ENCODE measurements at regions not wholly inside any gene's neighbourhood (a gene's known extent, or its start where the extent isn't known, plus 50 kb on each side); places are given as distances from the start of the nearest gene placed in this dataset.
A peak's percentile ranks its signal among the peaks of the same experiment; 100 is the strongest.

DNA sequence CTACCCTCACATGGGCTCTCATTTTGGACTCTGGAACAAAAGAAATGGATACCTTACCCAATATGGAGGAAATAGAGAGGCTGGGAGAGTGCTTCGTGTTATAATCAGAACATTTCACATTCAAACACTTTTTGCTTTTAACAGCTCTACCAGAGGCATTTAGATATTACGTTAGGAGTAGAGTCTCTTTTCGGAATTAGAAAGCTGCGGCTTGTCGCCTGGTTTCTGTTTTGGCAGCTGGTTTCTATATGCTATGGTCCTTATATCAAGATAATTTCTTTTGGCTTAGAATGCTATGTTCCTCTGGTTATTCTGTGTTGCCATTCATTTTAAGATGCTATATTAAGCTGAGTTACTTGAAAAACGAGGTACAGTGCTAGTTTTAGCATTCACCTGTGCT lies 392.8 kb upstream of the GALNT5 start:
- DNase-seq, result peak; percentile 54

DNA sequence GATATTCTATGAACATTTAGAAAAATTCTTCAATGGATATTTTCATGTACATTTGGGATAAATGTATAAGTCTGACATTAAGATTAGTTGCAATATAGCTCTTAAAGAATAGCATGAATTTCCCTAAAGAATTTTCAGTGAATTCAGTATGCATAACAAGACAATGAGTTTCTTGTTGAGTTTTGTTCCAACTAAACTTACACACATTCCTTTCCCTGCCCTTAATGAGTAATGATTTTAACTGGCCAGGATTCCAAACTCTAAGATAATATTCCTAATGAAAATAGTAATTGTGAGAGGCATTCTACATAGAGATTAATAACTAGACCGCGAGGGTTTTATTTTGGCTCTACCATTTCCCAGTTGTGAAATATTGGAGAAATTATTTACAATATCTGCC lies 390.3 kb upstream of the GALNT5 start:
- no peak for DNase-seq

DNA sequence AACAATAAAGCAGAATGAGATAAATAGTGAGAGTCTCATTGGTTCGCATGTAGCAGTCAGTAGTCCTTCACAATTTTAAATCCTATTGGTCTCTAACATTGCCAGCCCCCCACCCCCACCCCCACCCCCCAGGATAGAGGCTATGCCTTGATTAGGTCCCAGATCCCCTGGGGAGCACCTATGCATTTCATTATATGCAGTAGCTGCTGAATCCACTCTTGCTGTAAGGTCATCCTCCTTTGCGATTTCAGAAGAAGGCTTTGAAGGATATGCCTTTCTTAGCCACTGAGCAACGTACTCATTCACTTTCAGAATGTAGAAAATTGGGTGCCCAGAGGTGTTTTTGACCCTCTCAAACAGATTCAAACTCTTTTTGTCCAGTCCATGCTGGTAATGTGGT lies 382.8 kb upstream of the GALNT5 start:
- no peak for DNase-seq

DNA sequence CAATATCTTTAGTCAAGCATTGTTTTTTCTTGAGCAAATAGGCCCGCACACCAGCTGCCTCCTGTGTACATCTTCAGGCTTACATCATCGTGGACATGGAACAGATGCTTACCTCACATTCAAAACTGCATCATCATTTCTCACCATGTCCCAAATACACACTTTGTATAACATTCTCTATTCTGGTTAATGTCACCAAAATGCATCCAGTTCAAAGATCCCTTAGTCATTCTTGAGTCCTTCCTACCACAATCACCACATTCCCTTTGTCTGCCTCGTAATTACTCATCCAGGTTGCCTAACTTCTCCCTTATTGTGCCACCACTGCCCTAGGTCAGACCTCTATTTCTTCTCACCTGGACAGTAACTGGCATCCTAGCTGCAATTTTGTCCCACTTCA lies 373.7 kb upstream of the GALNT5 start:
- DNase-seq, result no peak

DNA sequence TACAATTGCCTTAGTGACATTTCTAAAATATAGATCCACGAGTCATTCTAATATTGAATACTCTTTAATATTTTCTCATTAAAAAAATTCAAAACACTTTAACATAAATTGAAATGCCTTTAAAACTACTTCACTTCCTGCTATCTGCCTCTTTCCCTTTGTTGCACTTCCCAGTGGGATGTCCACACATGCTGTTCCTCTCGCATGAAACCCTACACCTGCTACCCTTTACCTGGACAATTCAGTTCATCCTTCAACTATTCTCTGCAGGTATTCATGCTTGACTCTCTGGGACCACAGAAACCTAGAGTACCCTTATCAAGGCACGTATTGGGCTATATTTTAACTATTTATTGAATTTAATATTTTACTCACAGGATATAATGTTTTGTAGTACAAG lies 373.3 kb upstream of the GALNT5 start:
- DNase-seq, result no peak

DNA sequence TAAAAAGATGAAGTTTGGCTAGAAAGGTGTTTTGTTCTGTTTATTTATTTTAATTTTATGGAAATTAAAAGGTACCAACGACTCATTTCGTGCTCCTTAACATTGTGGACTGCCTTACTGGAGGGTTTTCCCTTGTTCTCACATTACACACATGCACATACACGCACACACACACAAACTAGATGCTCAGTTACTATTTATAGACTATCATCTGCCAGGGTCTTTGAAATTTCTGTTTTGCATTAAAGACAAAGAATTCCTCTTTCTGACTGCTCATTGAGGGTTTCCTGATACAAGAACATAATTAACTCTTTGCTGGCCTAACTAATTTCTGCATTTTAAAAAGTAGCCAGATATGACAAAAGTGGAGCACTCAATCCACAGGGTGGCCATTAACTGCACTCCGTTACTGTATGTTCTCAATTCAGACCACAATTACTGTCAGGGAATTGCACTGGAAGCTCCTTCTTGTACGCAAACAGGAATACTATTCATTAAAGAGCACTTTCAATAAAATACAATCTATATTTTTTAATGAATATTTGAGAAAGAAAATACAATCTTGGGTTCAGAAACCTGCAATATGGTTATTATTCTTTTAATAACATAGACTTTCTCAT lies 366.9 kb upstream of the GALNT5 start:
- DNase-seq, result peak; percentile 82

DNA sequence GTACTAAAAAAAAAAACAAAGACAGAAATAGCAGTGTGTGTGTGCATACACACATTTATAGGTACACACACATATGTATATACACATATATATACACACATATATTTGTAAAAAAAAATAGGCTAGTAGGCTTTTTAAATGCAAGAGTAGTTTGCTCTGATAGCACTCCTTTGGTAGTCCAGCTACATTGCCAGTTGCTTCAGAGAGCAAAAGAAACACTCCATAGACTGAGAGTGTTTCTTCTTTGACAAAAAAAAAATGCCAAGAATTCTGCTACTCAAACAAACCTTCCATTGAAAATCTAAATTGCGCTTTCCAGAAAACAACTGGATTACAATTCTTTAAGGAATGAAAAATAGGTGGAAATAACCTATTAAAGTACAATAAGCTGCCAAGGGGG lies 365.9 kb upstream of the GALNT5 start:
- DNase-seq, result no peak

DNA sequence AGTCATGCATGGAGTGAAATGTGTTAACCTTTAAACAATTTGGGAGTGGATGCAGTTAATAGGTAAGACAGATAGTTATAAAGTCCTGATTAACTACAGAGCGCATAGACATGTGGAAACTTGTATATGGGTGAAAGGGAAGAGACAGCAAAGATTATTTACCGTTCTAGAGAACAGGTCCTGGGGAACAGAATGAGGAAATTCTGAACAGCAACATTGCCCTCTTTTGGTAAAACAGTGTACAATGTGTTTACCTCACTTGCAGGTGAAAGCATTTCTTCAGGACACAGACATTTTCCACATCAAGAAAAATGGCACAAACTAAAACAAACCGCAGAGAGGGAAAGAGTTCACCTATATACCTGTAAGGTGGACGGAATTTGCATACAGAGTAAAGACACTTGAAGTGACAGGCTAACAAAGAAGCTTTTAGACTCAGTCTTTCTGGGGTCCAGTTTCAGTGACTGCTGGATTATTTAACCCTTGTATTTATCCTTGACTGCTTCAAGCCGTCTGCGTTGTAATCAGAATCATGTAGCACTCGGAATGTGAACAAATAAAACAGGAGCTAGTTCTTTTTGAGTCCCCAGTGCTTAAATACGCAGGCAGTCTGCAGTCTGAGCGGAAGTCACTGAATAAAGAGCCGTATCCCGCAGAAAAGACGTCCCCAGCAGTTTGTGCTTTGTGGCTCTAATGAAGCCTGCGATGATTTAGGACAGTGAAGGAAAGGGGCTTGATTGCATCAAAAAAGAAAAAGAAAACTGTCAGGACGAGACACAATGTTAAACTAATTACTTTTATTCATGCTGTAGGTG lies 364.8 kb upstream of the GALNT5 start:
- peak; percentile 93 for DNase-seq

DNA sequence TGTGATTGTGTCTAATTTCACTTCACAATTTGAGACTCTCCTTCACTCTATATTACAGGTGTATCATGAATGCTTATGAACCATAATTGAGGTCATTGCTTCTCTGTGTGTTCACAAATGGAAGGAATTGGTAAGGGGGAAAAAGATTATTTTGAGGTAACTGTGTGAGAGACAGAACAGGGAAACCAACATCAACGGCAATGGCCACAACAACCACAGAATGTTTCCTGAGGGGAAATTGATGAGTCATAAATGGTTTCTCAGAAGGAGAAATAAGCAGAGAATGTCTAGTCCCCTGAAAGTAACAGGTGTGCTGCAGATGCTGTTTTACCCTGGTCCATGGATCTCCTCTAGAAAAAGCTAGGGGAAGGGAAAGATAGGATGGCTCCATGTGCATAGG lies 361.2 kb upstream of the GALNT5 start:
- no peak for DNase-seq

DNA sequence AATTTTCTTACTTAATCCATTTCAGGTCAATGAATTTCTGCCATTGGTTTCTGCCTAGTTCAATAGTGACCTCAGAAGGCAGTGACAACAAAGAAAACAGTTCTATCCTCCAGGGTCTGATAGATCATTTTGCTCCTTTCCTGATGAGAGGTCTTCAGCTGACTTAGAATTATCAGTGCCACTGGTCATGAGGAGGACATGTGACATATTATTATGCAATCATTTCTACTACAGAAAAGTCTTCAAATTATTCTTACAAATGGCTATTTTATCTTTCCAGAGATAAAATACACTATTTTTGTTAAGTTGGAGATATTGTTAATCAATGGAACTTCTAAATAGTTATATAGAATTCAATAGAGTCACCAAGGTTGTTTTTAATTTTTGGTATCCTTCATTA lies 360.0 kb upstream of the GALNT5 start:
- no peak for DNase-seq

DNA sequence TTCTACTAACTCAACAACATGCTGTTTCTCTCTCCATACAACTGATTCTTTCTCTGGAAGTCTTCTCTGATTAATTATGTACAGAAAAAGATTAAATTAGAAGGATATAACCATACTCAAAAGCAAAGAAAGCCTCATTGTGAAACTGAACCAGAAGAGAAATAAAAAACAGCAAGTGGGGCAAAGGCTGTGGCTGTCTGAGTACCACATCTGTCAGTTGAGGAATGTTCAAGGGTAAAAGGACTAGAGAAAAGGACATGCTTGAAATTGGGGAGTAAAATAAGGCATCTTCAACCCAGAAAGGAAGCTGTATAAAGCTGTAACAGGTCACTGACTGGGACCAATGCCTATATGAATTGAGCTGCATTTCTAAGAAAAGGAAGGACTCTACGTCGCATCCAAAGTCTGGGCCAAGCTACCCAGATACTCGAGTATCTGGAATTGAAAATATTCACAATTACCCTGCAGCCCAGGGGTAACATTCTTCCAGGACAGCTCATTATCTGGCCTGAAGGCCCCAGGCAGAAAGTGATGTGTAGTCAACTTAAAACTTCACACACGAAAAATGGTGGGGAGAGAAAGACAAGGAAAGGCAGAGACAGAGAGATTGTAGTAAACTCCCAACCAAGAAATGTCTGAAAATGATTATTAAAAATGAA lies 356.0 kb upstream of the GALNT5 start:
- DNase-seq, result no peak

DNA sequence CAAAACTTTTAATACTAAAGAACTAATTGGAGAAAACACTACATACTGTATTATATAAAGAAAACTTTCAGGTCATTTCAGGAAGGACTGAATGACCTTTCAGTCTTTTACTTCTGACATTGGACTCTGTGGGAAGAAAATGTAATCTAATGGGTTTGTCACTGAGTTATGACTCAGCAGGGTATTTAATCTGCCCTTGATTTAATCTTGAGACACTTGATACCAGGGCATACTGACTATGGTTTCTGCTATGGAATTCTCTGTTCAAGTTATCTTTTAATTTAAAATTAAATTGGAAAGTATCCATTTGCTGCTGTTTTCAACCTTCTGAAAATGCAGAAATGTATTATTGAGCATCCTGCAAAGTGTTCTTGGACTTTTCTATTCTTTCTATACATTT lies 354.2 kb upstream of the GALNT5 start:
- DNase-seq, result no peak

DNA sequence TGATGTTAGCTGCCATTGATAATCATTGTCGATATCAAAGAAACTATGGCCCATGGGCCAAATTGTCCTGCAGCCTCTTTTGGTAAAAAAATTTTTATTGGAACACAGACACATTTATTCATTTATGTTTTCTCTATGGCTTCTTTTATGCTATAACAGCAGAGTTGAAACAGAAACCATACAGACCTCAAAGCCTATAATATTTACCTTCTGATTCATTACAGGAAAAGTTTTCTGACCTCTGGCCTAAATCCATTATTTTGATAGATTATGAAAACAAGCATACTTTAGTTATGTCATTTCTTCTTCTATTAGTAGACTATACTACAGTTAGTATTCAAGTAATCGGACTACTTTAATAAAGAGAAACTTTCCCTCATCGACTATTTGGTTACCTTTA lies 349.7 kb upstream of the GALNT5 start:
- DNase-seq, result no peak

DNA sequence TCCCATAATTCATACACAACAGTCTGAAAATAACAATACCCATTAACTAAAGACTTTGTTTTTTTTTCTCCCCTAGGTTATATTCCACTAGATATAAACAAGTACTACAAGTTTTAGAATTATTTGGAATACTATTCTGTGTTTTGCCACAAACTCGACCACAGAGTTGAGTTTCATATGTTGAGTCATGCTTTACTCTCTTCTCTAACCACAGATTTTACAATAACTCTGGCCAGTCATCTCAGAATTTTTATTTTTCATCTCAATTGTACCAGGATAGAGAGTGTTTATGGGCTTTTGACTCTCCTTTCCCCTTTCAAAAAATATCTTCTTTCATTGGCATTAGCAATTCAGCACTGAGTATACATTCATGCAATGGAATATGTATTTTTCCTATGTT lies 348.7 kb upstream of the GALNT5 start:
- no peak for DNase-seq

DNA sequence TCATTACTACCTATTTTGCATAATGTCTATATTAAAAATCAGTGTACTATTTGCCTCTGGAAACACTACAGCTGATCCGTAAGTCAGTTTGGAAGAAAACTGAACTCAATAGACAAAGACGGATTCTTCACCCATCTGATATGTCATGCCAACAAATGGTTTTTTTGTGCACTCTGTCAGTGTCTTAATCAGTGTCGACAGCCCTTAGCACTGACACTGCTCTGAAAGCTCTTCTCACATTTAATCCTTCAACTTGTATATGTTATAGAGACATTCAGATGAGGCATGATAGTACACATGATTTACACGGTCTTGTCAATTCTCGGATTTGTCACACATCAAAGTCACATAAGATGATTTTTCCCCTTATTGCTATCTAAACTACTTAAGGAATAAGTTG lies 347.5 kb upstream of the GALNT5 start:
- no peak for DNase-seq

DNA sequence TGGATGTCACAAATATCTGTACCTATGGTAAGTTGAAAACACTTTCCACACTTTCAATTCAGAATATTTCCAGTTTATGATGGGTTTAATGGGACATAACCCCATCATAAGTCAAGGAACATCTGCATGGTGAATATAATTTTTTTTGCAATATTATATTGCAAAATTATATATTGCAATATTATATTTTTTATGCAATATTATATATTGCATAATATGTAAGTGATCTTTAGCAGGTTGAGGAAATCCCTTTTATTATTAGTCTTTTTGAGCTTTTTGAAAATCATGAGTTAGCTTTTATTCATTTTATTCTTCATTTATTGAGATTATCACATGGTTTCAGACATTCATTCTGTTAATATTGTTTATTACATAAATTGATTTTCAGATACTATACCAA lies 342.2 kb upstream of the GALNT5 start:
- no peak for DNase-seq

DNA sequence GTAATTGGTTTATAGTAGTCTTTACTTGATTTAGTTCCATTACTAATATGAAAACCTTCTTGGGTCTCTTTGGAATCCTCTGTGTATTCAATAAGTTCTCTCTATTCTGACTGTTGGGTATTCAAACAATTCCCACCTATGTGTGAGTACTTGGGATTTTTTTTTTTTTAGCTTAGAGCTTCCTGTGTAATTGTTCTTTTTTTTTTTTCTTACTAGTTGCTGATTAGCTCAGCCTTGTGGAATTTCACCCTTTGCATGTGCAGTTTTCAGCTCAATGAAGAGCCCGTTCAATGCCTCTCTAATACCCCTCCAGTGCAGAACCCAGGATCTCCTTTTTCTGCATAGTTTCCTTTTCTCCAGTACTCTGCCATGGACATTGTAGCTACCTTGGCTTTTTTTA lies 339.1 kb upstream of the GALNT5 start:
- DNase-seq, result no peak

DNA sequence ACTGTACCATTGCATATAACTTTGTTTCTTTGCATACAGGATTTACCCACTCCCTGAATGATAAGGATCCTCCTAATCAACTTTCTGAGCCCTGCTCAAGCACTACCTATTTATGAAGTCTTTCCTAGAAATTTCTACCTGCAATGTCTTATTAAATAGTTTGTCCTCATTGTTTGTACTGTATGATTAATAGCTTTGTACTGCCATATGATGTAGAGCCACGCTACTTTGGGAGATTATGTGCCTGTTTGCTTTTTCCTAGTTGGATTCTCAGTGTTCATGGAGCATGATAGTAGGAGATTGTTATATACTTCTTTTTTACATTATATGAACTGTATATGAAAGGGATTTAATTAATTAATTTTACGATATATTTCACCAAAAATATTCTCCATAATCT lies 327.1 kb upstream of the GALNT5 start:
- no peak for DNase-seq

DNA sequence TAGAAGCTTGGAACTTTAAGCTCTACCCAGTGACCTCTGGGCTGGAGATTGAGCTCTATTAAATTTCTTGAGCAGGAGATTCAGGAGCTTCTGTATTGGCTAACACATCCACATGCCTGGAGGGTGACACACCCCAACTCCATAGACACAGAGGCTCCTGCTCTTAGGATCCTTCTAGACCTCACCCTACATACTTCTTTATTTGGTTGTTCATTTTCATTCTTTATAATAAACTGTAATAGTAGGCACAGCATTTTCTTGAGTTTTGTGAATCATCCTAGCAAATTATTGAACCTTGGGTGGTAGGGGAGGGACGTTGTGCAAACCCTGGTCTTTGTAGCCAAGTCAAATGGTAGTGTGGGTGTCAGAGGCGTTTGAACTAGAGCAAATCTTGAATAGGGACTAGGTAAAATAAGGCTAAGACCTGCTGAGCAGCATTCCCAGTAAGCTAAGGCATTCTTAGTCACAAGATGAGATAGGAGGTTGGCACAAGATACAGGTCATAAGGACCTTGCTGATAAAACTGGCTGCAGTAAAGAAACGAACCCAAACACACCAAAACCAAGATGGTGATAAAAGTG lies 323.8 kb upstream of the GALNT5 start:
- DNase-seq, result no peak

DNA sequence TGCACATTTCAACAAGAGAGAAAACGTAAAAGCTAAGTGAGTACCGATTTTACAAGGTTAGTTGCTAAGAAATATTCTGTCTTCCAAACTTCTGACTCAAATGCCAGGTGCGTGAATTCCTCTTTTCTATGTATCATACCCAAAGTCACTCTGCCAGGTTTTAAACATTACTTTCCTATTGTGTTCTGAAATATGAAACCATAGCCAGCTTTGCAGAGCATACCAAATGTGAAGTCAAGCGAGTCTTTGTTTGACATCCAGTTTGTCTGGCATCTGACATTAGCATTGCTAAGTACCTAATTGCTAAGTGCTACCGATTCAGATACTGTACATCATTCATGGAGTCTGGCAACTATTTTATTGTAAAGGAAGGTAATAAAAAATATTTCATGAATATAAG lies 321.9 kb upstream of the GALNT5 start:
- peak; percentile 31 for DNase-seq

DNA sequence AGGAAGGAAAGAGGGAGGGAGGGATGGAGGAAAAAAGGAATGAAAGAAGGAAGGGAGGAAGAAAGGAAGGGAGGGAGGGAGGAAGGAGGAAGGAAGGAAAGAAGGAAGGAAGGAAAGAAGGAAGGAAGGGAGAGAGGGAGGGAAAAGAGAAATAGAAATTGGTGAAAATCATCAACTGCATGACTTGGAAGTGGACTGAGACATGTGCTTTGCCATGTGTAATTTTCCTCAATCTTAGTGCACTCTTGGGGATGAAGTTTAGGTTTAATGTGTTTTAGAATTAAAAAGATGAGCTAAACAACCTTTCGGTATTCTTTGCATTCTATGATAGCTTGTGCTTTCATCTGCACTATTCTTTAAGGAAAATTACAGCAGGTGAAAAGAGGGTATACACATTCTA lies 320.1 kb upstream of the GALNT5 start:
- no peak for DNase-seq

DNA sequence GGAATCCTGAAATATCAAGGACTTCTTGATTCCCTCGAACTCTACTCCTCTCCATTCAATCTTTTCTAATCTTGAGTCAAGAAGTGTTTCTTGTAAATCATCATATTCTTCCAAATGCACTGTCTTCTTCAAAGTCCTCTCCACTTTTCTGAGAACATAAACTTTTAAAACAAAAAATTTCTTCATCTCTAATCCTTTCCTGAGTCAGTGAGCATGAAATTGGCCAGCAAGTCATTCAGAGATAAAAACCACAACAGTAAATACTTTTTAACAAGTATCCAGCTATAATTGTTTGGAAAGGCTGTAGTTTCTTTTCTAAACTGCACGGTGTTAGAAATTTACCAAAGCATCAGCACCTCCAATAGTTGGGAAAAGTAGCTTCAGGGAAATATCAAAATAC lies 312.6 kb upstream of the GALNT5 start:
- DNase-seq, result no peak

DNA sequence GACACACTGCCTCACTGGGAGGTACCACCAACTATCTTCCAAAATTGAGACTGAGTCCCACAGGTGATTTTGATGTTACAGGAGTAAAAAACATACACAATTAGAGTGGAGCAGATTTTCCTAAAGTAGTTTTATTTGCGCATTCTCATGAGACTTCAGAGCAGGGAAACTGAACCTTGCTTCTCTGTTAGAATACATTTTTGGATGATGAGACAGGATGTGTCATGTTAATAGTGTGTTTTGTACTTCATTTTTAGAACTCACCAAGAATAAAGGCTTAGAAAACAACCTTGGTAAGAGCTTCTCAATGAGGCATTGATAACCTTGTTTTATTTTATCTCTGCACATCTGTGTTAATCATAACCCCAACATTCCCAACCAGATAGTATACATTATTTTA lies 310.2 kb upstream of the GALNT5 start:
- DNase-seq, result no peak

DNA sequence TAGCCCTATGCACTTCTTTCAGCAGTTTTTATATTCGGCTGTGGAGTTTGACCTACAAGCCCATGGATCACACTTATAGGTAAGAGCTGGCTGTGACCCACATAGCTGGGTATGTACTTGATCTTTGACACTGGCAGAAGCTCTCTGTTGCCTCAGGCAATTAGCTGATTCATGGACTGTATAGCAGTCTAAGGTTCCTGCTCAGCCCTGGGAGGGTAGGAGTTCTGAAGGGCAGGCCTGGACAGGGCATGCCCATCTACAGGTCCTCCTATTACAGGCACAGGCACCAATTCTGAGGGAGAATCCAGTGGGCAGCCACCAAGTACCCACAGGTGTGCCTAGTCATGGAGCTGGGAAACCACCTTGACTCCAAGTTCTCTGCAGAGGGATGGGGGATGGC lies 301.8 kb upstream of the GALNT5 start:
- DNase-seq, result no peak
